Ureter (tissue), 1 donor: ENCODE measurements at regions not wholly inside any gene's neighbourhood (a gene's known extent, or its start where the extent isn't known, plus 50 kb on each side); places are given as distances from the start of the nearest gene placed in this dataset.

Experiments
- DNase-seq: peaks from one replicate; pipeline ENCODE4 v3.0.0-alpha.2; 2020; ENCODE audit warnings: low spot score
- donor health status: DM: yes; HTN: yes; CAD: no.

DNA sequence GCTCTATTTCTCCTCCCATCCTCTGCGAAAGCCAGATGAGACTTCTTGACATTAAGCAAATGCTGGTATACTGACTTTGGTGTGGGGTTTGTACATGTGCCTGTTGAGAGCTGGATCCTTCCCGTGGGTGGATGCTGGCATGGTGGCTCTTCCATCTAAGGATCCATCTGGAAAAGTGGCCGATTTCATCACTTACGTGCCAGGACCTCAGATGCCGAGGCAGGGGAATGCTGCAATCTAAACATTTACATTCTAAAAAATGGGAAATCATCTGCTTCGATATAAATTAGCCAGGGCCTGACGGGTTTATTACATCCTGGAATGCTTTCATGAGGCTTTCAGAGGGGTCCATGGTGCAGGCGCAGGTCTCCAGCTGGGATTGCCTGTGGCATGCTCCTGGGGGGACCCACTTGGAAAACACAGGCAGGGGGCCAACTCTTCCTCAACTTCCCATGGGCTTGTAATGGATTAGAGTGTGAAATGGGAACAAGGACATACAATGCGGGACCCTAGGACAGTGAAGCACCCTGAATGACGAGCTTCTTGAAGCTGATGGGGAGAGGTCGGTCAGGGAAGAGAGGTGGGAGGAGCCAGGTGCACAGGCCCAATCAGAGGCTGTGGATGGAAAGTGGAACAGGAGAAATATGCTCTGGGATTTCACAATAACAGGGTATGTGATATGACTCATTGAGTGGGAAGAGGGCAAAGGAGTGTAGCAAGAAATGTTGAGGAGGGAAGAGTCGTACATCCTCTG lies 105.5 kb upstream of the PITX1 start:
- peak; percentile 67 for DNase-seq

DNA sequence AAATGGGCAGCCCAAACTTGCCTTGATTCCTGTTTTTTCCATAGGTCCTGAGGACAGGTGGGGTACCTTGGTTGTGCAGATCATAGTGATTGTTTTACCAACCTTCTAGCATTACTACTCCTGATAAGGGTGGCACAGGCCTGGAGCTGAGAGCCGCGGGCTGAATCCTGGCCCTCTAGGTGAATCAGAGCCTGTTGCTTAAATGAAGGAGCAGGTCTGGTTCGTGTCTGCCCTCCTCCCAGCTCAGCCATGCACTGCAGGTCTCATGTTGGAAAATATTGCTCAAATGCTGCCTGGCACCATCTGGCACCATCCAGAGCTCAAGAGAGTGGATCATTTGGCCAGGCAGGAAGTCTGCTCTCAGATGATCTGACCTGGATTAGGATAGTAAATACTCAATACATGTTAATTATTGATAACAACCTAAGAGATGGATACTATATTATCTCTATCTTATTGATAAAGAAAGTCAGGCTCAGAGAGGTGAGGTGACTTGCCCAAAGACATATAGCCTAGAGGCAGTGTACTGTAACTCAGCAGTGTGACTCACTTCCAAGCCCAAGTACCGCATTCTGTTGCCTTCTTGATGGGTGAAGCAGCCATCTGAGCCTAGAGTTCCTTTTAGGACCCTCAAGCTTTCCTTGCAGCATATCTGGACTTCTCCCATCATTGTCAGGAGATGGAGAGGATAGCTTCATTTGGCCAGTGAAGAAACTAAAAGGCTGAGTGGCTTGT lies 104.3 kb upstream of the PITX1 start:
- DNase-seq, result no peak

DNA sequence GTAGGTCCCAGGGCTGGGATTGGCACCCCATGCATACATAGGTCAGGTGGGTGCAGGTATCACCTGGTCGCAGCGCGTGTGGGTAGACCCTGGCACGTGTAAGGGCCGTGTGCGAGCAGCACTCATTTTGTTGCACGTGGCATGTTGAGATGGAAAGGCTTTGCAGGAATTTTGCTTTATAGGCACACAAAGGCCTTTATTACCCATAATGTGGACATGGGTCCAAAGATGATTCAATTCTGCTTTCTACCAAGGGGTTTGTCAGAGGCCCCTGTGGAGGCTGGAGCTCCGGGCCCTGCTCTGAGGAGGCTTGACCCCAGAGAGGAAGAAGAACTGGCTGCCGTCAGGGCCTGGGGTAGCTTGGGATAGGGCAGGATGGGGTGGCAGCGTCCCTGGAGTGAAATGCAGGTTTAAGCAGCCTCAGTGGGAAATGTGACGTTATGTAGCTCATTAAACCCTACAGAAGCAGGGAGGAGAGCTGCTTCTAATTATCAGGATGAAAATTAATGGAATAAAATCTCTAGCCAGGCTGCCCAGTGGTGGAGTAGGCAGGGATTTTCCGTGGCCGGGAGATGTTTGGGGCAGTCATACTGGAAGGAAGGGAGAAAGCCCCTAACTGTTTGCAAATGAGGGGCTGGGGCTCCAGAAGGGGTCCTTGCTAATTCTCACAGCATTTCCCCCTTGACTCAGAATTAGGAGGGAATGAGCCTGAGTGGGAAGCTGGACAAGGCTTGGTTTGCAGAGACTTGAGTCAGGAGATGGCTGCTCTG lies 103.3 kb upstream of the PITX1 start:
- DNase-seq, result no peak

DNA sequence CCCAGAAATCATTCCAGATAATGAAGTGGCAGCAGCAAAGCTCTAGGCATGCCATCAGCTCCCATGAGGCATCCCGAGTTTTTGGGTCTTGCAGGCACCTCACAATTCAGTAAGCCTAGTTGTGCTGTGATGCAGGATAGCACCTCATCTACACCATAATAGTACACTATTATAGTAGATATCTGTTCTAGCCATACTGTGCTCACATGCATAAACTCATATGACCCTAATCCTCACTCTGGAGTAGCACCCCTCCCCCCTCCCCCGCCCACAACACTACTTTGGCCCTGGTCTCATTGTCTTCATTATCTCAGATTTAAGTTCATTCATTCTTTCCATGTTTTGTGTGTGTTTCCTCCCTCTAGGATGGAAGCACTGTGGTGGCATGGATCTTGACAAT lies 102.5 kb upstream of the PITX1 start:
- no peak for DNase-seq

DNA sequence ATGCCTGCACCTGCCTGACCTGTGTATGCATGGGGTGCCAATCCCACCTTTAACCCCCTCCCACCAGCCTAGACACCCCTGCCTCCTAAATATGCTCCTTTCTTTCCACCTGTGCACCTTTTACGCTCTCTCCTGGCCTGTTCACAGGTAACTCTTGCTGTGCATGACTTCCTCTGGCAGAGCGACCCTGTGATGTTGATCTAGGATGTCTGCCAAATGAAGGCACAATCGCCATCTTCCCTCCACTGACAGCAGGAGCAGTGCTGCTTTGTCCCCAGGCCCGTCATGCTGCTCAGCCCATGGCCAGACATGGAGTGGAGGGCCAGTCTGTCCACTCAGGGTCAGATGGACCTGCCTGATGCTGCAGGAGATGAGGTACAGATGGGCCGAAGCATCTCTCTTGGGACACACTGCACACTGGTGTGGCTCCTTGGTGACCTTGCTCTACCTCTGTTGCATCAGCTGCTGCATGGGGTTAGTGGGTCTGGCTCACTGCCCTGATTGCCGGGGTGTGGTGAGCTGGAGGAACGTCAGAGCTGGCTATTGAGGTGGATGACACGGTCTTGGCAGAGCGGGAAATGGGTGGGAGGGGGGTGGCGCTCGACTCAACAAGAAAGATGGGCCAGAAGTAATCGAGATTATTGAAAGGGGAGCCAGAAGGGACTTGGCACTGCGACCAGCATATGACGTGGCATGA lies 101.7 kb upstream of the PITX1 start:
- peak; percentile 83 for DNase-seq

DNA sequence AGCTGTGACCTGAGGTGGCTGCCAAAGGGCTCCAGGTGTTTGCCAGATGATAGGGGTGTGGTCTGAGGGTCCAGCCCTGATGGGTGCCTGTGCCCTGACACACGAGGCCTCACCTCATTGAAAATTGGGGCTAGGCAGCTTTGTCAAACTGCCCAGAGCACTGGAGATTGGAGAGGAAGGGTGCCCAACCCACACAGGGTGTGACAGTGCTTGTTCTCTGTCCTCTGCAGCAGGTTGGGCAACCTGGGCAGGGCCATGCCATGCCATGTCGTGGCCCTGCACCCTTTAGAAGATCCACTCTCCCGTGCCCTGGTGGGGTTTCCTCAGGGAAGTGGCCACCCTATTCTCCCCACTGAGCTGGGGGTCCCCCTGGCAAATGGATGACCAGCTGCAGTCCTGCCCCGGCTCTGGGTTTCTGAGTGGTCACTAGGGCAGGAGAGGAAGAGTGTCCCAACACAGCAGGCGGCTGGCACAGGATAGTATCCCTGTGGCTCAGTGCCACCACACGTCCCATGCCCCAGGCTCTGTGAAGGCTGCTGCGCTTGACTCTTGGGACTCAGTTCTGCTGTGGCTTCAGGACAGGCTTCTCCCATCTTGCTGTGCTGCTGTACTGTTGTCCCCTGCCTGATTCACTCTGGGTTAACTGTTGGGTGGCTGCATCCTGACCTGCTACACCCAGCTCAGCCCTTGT lies 100.8 kb upstream of the PITX1 start:
- DNase-seq, result no peak

DNA sequence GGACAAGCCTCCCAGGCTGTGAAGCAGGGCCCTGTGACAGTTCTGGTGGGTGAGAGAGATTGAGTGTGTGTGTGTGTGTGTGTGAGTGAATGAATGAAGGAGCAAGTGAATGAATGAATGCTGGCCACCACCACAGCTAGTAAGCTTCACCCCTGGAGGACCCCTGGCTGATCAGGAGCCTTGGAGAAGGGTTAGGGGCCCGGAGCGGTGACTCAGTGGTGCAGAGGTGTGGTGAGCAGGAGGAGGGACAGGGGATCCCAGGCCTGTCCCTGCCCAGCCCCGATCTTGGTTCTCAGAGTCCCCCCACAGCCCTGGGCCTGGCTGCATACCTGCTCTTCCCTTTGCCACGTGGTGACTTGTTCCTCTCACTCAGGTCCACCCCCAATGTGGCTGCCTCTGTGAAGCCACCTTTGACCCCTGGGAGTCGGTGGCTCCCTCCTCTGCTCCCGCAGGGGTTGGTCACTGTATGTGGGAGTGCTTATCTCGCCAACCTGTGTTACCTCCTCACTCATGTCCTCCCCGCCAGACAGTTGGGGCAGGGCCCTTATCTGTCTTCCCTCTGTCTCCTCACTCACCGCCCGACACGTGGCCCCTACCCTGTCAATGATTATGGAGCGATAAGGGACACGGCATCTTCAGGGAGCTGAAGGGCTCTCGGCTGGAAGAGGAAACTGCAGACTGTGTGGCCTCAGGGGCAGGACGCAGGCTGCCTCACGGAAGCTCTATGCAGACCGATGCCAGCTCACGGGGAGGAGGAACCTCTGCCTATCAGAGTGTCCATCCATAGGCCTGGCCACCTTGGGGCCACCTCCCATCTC lies 99.9 kb upstream of the PITX1 start:
- no peak for DNase-seq

DNA sequence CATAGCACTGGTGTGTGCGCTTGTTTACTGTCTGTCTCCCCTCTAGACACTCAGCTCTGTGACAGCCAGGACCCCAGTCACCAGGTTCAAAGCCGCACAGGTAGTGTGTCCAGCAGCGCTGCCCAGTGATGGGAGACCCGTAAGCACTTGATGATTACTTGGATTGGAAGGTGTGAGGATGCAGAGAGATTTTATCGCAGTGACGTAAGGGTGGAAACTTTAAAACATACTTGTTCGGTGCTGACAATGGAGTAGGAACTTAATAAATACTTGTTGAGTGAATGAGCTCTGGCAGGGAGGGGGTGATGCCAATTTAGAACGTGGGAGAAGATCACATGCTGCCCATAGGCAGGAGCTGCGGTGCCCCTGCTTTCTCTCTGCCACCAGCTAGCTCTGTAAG lies 99.2 kb upstream of the PITX1 start:
- no peak for DNase-seq

DNA sequence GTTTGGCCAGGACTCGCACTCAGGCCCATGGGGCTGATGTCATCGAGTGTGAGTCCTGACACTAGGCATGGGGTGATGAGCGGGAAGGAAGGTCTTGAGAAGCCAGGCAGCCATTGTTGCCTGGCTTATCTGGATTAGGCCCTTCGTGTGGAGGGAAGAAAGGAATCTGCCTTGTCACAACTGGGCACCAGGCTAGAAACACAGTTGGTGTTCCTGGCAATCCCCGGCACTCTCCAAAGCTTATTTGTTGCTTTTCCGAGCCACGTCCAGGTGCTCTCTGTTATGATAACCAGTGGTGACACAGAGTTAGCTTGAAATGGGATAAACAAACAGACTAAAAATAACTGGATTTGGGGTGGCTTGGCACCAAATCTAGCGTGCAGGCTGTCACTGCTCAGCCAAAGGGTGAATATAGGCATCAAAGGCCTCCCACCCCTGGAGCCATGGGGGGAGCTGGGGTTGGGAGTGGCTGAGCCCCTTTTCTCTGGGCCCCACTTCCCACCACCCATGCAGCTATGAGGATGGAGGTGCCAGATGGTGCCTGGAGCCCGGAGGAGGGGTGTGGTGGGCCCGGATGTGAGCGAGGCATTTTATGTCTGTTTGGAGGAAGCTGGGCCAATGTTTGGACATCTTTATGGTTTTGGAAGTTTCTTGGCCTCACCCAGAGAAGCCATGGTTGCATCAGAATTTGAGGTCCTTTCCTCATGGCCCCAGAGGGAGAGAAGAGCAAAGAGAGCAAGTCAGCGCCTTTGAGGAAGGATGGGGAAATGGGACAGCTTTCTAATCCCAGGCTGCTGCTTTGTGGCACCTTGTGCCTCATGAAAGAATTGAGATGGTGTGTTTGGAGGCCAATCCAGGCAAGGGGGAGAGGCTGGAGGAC lies 98.0 kb upstream of the PITX1 start:
- no peak for DNase-seq

DNA sequence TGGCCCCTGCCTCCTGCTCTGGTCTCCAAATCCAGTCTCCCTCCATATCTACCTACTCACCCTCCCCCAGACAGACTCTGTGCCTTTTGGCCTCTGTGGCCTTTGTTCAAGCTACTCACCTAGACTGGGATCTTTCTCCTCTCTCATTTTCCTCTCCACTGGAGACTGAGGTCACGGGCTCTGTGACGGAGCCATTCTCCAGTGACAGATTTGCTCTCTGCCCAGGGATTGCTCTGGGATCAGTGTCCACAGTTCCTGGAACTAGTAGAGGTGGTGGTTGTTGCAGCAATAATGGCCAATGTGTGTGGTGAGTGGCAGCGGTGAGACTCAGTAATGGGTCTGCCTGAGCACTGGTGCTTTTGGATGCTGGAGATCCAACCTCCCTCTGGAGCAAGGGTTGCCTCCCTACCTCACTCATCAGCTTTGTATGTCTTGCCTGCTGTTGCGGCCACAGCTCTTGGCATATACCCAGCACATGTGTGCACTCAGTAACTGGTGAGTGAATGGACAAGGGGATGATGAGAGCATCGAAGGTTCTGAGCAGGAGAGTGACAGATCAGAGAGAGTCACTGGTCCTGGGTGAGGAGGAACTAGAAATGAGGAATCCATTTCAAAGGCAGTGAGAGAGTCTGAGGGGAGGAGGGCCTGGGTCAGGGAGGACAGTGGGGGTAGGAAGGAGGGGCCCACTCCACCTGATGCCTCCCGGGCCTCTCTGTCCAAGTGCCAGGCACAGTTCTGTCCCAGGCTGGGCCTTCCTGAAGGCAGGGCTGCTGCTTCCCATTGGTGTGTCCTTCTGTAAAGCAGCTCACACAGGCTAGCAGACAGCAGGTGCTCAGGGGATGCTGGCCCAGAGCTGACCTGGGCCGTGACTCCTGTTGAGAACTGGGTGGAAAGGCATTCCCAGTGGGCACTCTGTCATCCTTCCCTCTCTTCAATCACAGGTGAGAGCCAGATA lies 96.5 kb upstream of the PITX1 start:
- no peak for DNase-seq

DNA sequence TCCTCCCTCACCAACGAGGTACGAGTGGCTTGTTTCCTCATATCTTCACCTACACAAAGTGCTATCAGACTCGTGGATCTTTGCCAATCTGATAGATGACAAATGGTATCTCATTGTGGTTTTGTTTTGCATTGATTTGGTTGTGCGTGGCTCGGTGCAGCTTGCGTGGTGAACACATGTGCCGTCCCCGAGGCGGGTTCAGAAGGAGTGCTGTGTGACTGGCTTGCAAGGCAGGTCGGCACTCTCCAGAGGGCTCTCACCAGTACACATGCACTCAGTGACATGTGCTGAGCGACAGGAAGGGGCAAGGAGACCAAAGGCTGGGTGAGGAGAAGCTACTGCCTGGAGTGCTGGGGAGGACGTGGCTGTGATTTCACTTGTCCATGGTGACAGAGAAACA lies 95.3 kb upstream of the PITX1 start:
- DNase-seq, result no peak

DNA sequence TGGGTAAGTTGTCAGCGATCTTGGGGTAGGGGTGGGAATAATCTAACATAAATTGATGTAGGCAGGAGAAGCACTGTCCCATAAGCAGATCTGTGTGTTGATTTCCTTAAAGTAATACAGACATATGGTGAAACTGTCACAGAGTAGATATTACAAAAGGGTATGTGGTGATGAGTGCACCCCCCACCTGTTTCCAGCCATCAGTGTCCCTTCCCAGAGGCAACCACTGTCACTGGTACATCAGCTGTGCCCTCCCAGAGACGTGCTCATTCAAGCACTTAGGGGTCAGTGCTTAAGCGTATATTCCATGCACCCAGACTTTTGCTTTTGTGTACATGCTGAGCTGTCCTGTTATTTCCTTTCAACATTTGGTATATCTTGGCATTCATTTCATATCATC lies 94.3 kb upstream of the PITX1 start:
- no peak for DNase-seq

DNA sequence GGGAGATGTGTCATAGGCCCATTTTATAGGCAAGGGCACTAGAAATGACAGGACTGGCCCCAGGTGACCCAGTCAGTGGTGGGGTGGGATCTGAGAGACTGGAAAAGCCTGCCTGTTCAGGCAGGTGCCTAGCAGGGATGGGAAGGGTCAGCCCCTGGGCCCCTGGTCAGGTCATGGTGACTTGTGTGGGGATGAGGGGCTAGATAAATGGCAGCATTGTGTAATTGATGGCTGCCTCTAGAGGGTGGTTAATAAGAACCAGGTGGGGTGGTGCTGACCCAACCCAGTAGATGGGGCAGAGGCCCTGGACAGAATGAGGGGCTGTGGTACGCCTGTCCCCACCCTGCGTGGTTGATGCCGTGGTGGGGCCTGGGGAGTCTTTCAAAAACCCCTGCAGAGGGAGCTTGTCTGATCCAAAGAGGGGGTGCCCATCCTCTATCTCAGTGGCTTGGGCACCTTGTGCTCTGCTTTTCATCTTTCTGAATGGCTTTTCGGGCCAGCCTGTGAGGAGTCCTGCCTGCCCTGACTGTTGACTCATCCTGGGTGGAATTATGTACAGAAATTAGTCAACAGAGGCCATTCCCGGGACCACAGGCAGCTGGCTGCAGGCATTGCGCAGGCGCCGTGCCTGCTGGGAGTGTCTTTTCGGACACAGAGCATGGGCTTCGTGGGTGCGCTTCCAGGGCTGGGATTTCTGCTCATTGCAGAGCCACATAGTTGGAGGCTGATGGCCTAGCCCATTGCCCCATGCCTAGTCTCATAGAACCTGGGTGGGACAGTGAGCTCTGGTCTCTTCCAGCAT lies 93.6 kb upstream of the PITX1 start:
- peak; percentile 76 for DNase-seq

DNA sequence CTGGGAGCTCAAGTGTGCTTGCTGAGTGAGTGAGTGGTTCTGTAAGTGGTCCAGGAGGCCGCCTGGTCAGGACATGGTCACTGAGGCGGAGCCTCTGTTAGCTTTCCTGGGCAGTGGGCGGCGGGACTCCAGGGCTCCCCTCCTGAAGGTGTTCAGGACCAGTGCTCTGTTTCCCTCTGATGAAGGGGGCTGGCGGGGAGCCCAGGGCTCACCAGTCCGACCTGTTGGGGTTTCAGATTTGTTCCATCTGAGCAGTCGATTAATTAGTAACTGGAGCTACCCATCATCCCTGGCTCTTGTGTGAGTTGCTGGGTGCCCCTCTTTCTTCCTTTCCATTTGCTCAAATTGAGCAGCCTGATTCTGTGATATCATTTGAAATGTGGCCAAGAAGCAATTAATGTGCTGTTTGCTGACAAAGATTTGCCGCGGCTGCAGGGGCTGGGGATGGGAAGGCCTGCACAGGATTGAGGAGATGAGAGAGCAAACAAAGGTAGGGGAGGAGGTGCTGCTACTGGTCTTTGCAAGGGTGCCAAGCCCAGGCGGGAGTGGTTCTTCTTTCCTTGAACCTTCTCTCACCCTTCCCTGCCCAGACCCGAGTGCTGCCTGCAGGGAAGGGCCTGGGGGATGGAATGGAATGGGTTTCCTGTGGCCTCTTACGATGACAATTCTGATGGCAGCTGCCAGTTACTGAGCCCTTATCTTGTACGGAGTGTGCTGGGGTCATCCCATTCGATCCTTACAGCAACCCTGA lies 92.8 kb upstream of the PITX1 start:
- DNase-seq, result peak; percentile 67

DNA sequence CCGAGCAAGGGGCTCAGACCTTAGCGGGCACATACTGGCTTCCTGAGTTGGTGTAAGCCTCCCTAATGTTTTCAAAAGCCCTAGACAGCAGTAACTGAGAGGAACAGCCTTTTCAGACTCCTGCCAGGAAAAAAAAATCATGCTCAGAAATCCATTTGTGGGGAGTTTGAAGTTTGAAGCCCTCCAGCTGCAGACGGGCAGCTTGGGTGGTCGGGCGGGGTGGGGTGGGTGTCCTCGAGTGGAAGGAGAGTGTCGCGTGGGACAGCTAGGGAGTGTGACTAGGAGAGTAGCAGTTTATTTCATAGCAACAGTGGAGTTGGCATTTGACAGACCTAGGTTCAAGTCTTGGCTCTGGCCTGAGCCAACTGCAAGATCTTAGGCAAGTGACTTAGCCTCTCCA lies 90.7 kb upstream of the PITX1 start:
- no peak for DNase-seq

DNA sequence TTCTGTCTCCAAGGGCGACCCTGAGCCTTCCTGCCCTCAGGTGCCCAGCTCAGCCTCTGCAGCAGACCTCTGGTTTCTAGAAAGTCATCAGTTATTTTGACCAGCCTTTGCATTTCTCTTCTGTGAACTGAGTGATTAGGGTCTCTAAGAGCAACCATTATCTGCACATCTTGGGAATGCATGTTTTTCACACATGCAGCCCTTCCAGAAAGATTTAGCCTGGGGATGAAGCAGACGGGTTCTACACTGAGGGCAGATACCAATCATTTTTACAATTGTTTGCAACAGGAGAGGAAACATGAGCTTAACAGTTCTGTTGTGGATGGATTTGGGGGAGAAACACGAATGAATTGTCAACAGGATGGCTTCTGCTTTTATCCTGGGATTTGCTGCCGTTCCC lies 90.1 kb upstream of the PITX1 start:
- DNase-seq, result no peak

DNA sequence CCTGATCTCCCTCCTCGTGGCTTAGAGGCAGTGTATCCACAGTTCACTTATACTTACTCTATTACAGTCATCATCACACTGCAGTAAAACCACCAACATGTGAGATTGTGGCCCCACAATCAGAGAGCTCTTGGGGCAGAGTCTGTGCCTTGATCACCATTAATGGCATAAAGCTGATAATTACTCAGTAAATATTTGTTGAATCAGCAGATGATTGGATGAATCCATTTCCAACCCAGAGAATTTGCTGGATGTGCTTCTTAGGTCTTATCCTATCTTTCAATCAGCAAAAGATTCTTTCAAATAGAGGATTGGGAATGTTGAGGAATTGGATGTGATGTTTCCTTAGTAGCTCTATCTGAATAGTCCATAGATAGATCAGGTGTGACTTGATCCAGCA lies 88.8 kb upstream of the PITX1 start:
- DNase-seq, result no peak
